ENCODE measurements at regions not wholly inside any gene's neighbourhood (a gene's known extent, or its start where the extent isn't known, plus 50 kb on each side); places are given as distances from the start of the nearest gene placed in this dataset.

DNA sequence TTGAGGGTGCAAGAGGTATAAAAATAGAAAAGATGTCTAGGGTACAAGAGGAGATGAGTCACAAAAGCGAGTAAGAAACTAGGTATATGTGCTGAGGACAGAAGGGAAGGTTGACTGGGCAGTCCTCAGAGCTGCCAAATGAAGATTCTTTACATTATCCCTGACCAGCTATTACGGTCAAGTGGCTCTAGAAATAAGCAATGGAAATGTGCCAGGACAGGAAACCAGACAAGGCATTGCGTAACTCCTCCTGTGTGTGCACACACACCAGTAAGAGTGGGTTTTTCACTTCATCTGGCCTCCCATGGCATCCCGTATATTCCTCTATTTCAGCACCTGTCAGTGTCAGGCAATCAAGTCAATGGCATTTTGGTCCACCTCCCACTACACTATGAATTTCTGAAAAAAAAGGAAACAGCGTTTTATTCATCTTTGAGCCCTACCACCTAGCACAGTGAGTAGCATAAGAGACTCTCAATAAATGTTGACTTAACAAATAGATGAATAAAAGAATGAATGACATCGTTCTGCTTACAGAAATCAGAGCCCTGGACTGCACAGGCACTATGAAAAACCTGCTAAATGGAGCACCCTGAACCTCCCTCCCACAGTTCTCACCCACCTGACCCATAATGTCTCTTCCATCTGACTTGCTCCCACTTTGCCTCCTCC lies 62.6 kb upstream of the KLF3 start:
- TF ChIP-seq ESRRA (CRISPR knock-in tag; IDR thresholded peaks at IDR 0.05; ENCODE audit: borderline replicate concordance): no peak
- TF ChIP-seq, protein P1, sequence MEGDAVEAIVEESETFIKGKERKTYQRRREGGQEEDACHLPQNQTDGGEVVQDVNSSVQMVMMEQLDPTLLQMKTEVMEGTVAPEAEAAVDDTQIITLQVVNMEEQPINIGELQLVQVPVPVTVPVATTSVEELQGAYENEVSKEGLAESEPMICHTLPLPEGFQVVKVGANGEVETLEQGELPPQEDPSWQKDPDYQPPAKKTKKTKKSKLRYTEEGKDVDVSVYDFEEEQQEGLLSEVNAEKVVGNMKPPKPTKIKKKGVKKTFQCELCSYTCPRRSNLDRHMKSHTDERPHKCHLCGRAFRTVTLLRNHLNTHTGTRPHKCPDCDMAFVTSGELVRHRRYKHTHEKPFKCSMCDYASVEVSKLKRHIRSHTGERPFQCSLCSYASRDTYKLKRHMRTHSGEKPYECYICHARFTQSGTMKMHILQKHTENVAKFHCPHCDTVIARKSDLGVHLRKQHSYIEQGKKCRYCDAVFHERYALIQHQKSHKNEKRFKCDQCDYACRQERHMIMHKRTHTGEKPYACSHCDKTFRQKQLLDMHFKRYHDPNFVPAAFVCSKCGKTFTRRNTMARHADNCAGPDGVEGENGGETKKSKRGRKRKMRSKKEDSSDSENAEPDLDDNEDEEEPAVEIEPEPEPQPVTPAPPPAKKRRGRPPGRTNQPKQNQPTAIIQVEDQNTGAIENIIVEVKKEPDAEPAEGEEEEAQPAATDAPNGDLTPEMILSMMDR (IDR thresholded peaks at IDR 0.05): no peak
- TF ChIP-seq GRHL2 (CRISPR knock-in tag; IDR thresholded peaks at IDR 0.05; ENCODE audit: insufficient replicate concordance, severe bottlenecking): no peak
- no peak for TF ChIP-seq JAZF1 (CRISPR knock-in tag; IDR thresholded peaks at IDR 0.05)
- TF ChIP-seq, protein P2, sequence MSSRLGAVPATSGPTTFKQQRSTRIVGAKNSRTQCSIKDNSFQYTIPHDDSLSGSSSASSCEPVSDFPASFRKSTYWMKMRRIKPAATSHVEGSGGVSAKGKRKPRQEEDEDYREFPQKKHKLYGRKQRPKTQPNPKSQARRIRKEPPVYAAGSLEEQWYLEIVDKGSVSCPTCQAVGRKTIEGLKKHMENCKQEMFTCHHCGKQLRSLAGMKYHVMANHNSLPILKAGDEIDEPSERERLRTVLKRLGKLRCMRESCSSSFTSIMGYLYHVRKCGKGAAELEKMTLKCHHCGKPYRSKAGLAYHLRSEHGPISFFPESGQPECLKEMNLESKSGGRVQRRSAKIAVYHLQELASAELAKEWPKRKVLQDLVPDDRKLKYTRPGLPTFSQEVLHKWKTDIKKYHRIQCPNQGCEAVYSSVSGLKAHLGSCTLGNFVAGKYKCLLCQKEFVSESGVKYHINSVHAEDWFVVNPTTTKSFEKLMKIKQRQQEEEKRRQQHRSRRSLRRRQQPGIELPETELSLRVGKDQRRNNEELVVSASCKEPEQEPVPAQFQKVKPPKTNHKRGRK (CRISPR knock-in tag; IDR thresholded peaks at IDR 0.05; ENCODE audit: borderline replicate concordance): no peak
- TF ChIP-seq JUN (CRISPR knock-in tag; IDR thresholded peaks at IDR 0.05): no peak
- TF ChIP-seq, protein P3, sequence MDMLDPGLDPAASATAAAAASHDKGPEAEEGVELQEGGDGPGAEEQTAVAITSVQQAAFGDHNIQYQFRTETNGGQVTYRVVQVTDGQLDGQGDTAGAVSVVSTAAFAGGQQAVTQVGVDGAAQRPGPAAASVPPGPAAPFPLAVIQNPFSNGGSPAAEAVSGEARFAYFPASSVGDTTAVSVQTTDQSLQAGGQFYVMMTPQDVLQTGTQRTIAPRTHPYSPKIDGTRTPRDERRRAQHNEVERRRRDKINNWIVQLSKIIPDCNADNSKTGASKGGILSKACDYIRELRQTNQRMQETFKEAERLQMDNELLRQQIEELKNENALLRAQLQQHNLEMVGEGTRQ (CRISPR knock-in tag; IDR thresholded peaks at IDR 0.05): no peak
- TF ChIP-seq CBFB (CRISPR knock-in tag; IDR thresholded peaks at IDR 0.05; ENCODE audit: low read depth): no peak
- TF ChIP-seq TP53 (CRISPR knock-in tag; IDR thresholded peaks at IDR 0.05): no peak
- TF ChIP-seq, protein P4, sequence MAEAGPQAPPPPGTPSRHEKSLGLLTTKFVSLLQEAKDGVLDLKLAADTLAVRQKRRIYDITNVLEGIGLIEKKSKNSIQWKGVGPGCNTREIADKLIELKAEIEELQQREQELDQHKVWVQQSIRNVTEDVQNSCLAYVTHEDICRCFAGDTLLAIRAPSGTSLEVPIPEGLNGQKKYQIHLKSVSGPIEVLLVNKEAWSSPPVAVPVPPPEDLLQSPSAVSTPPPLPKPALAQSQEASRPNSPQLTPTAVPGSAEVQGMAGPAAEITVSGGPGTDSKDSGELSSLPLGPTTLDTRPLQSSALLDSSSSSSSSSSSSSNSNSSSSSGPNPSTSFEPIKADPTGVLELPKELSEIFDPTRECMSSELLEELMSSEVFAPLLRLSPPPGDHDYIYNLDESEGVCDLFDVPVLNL (CRISPR knock-in tag; IDR thresholded peaks at IDR 0.05; ENCODE audit: borderline replicate concordance, low read depth): no peak
